ENCODE measurements at regions not wholly inside any gene's neighbourhood (a gene's known extent, or its start where the extent isn't known, plus 50 kb on each side); places are given as distances from the start of the nearest gene placed in this dataset.

- TF ChIP-seq, protein P1, sequence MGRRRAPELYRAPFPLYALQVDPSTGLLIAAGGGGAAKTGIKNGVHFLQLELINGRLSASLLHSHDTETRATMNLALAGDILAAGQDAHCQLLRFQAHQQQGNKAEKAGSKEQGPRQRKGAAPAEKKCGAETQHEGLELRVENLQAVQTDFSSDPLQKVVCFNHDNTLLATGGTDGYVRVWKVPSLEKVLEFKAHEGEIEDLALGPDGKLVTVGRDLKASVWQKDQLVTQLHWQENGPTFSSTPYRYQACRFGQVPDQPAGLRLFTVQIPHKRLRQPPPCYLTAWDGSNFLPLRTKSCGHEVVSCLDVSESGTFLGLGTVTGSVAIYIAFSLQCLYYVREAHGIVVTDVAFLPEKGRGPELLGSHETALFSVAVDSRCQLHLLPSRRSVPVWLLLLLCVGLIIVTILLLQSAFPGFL (CRISPR knock-in tag; IDR thresholded peaks at IDR 0.05; ENCODE audit: borderline replicate concordance): no peak
- TF ChIP-seq, protein P2, sequence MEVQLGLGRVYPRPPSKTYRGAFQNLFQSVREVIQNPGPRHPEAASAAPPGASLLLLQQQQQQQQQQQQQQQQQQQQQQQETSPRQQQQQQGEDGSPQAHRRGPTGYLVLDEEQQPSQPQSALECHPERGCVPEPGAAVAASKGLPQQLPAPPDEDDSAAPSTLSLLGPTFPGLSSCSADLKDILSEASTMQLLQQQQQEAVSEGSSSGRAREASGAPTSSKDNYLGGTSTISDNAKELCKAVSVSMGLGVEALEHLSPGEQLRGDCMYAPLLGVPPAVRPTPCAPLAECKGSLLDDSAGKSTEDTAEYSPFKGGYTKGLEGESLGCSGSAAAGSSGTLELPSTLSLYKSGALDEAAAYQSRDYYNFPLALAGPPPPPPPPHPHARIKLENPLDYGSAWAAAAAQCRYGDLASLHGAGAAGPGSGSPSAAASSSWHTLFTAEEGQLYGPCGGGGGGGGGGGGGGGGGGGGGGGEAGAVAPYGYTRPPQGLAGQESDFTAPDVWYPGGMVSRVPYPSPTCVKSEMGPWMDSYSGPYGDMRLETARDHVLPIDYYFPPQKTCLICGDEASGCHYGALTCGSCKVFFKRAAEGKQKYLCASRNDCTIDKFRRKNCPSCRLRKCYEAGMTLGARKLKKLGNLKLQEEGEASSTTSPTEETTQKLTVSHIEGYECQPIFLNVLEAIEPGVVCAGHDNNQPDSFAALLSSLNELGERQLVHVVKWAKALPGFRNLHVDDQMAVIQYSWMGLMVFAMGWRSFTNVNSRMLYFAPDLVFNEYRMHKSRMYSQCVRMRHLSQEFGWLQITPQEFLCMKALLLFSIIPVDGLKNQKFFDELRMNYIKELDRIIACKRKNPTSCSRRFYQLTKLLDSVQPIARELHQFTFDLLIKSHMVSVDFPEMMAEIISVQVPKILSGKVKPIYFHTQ (CRISPR knock-in tag; IDR thresholded peaks at IDR 0.05): no peak
- TF ChIP-seq ZNF416 (CRISPR knock-in tag; IDR thresholded peaks at IDR 0.05): no peak
- no peak for TF ChIP-seq TEAD4 (CRISPR knock-in tag; IDR thresholded peaks at IDR 0.05)
- TF ChIP-seq TEAD1 (CRISPR knock-in tag; IDR thresholded peaks at IDR 0.05): peak; percentile 72
- no peak for TF ChIP-seq FOXJ3 (CRISPR knock-in tag; IDR thresholded peaks at IDR 0.05; ENCODE audit: borderline replicate concordance)
- TF ChIP-seq FOXP4 (CRISPR knock-in tag; IDR thresholded peaks at IDR 0.05): peak; percentile 52; the same call in 1 of the 2 replicates
Observed at GRCh38 chr6:147447835-147448611, 60.5 kb upstream of the SAMD5 start (continued).

- H3K4me3 Mint-ChIP-seq: peak overlapping the region; percentile 41
- H3K27ac Mint-ChIP-seq: peak overlapping the region; percentile 25; the same call in 1 of the 2 replicates
- H3K4me1 Mint-ChIP-seq: peaks cover 55% of the 10 kb centered on the region
- no peak for DNase-seq (ENCODE audit: low spot score)
- H3K9me3 Mint-ChIP-seq: peaks cover 11% of the 10 kb centered on the region; the same call in 1 of the 2 replicates
- peak; percentile 37 for ATAC-seq
- peaks cover 50% of the 10 kb centered on the region for H3K27me3 Mint-ChIP-seq (ENCODE audit: low read depth)
- H3K36me3 Mint-ChIP-seq: no peaks in the 10 kb centered on the region
- CTCF ChIA-PET: interaction anchor here (1.5 kb wide), 2 partner anchors 10 to 28 kb away, joined by 3 to 8 read pairs; no protein-coding TSS in a partner anchor
- TF ChIP-seq ZBTB43 (CRISPR knock-in tag; IDR thresholded peaks at IDR 0.05): no peak
- TF ChIP-seq RELA (CRISPR knock-in tag; IDR thresholded peaks at IDR 0.05; ENCODE audit: borderline replicate concordance): no peak
- no peak for TF ChIP-seq TEAD4 (CRISPR knock-in tag; IDR thresholded peaks at IDR 0.05)
- no peak for TF ChIP-seq ATF1 (CRISPR knock-in tag; IDR thresholded peaks at IDR 0.05)
- TF ChIP-seq, protein P3, sequence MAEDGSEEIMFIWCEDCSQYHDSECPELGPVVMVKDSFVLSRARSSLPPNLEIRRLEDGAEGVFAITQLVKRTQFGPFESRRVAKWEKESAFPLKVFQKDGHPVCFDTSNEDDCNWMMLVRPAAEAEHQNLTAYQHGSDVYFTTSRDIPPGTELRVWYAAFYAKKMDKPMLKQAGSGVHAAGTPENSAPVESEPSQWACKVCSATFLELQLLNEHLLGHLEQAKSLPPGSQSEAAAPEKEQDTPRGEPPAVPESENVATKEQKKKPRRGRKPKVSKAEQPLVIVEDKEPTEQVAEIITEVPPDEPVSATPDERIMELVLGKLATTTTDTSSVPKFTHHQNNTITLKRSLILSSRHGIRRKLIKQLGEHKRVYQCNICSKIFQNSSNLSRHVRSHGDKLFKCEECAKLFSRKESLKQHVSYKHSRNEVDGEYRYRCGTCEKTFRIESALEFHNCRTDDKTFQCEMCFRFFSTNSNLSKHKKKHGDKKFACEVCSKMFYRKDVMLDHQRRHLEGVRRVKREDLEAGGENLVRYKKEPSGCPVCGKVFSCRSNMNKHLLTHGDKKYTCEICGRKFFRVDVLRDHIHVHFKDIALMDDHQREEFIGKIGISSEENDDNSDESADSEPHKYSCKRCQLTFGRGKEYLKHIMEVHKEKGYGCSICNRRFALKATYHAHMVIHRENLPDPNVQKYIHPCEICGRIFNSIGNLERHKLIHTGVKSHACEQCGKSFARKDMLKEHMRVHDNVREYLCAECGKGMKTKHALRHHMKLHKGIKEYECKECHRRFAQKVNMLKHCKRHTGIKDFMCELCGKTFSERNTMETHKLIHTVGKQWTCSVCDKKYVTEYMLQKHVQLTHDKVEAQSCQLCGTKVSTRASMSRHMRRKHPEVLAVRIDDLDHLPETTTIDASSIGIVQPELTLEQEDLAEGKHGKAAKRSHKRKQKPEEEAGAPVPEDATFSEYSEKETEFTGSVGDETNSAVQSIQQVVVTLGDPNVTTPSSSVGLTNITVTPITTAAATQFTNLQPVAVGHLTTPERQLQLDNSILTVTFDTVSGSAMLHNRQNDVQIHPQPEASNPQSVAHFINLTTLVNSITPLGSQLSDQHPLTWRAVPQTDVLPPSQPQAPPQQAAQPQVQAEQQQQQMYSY (CRISPR knock-in tag; IDR thresholded peaks at IDR 0.05): peak; percentile 63
- POLR2A ChIA-PET: no interaction called here
Observed at GRCh38 chr6:147448775-147449174, 59.7 kb upstream of the SAMD5 start.
